Skin epidermis (tissue), 12 donors: ENCODE measurements at regions not wholly inside any gene's neighbourhood (a gene's known extent, or its start where the extent isn't known, plus 50 kb on each side); places are given as distances from the start of the nearest gene placed in this dataset.

ENCODE experiments used
- H3K27ac ChIP-seq, 21 experiments: fragments of 200-600 bp; sonication (generic) in 11 of 21; one replicate each; pipeline ENCODE4 v1.5.0; 2020; ENCODE audit warnings: mild to moderate bottlenecking in 3 of 21, inconsistent platforms in 2 of 21, moderate library complexity in 2 of 21
- H3K4me3 ChIP-seq, 7 experiments: fragments of 200-600 bp; sonication (generic) in 2 of 7; one replicate each; pipeline ENCODE4 v1.5.0; 2020; ENCODE audit warnings: inconsistent platforms in 2 of 7, mild to moderate bottlenecking in 2 of 7, moderate library complexity in 1 of 7

GRCh38 chr13:89862691-89863036 lies 1484.8 kb upstream of the MIR17HG start:
- Histone ChIP-seq H3K4me3 (no peak overlapping the region), H3K27ac (no peak overlapping the region)

- Histone ChIP-seq H3K4me3 (no peak overlapping the region), H3K27ac (no peak overlapping the region)
These were observed 1482.1 kb upstream of the MIR17HG start for GRCh38 chr13:89865164-89866064.

GRCh38 chr13:89869312-89869711 lies 1478.2 kb upstream of the MIR17HG start:
- no peak overlapping the region for H3K27ac ChIP-seq
- H3K4me3 ChIP-seq: no peak overlapping the region

- H3K27ac ChIP-seq: no peak overlapping the region
- no peak overlapping the region for H3K4me3 ChIP-seq
These were observed 1468.6 kb upstream of the MIR17HG start for GRCh38 chr13:89878904-89879303.

GRCh38 chr13:89880201-89880600 lies 1467.3 kb upstream of the MIR17HG start:
- Histone ChIP-seq H3K4me3 (no peak overlapping the region), H3K27ac (no peak overlapping the region)

- Histone ChIP-seq H3K27ac (no peak overlapping the region), H3K4me3 (no peak overlapping the region)
These were observed 1463.5 kb upstream of the MIR17HG start for GRCh38 chr13:89883893-89884448.

GRCh38 chr13:89890806-89891205 lies 1456.7 kb upstream of the MIR17HG start:
- no peak overlapping the region for H3K27ac ChIP-seq
- H3K4me3 ChIP-seq: no peak overlapping the region

GRCh38 chr13:89891416-89891815 lies 1456.1 kb upstream of the MIR17HG start:
- Histone ChIP-seq H3K27ac (no peak overlapping the region), H3K4me3 (no peak overlapping the region)

- Histone ChIP-seq H3K27ac (no peak overlapping the region), H3K4me3 (no peak overlapping the region)
These were observed 1449.8 kb upstream of the MIR17HG start for GRCh38 chr13:89897681-89898080.

- Histone ChIP-seq H3K27ac (no peak overlapping the region), H3K4me3 (no peak overlapping the region)
These were observed 1448.0 kb upstream of the MIR17HG start for GRCh38 chr13:89899302-89900103.

- H3K4me3 ChIP-seq: no peak overlapping the region
- no peak overlapping the region for H3K27ac ChIP-seq
These were observed 1447.3 kb upstream of the MIR17HG start for GRCh38 chr13:89900104-89900765.

GRCh38 chr13:89902223-89902622 lies 1445.3 kb upstream of the MIR17HG start:
- no peak overlapping the region for H3K4me3 ChIP-seq
- H3K27ac ChIP-seq: no peak overlapping the region

- H3K4me3 ChIP-seq: no peak overlapping the region
- no peak overlapping the region for H3K27ac ChIP-seq
These were observed 1444.4 kb upstream of the MIR17HG start for GRCh38 chr13:89903115-89903514.

GRCh38 chr13:89910166-89910565 lies 1437.3 kb upstream of the MIR17HG start:
- Histone ChIP-seq H3K4me3 (no peak overlapping the region), H3K27ac (no peak overlapping the region)

GRCh38 chr13:89916551-89916950 lies 1430.9 kb upstream of the MIR17HG start:
- Histone ChIP-seq H3K27ac (no peak overlapping the region), H3K4me3 (no peak overlapping the region)

GRCh38 chr13:89920461-89920860 lies 1427.0 kb upstream of the MIR17HG start:
- H3K27ac ChIP-seq: no peak overlapping the region
- H3K4me3 ChIP-seq: no peak overlapping the region

GRCh38 chr13:89923052-89923451 lies 1424.4 kb upstream of the MIR17HG start:
- H3K27ac ChIP-seq: no peak overlapping the region
- H3K4me3 ChIP-seq: no peak overlapping the region

- Histone ChIP-seq H3K4me3 (no peak overlapping the region), H3K27ac (no peak overlapping the region)
These were observed 1423.8 kb upstream of the MIR17HG start for GRCh38 chr13:89923736-89924135.

- no peak overlapping the region for H3K4me3 ChIP-seq
These were observed 1422.4 kb upstream of the MIR17HG start for GRCh38 chr13:89925107-89925506.

GRCh38 chr13:89930861-89931260 lies 1416.6 kb upstream of the MIR17HG start:
- Histone ChIP-seq H3K27ac (no peak overlapping the region), H3K4me3 (no peak overlapping the region)

More at GRCh38 chr13:89925107-89925506, 1422.4 kb upstream of the MIR17HG start:
- no peak overlapping the region for H3K27ac ChIP-seq
